SU-DHL-6 (cell line): ENCODE measurements at regions not wholly inside any gene's neighbourhood (a gene's known extent, or its start where the extent isn't known, plus 50 kb on each side); places are given as distances from the start of the nearest gene placed in this dataset.

Source experiments
- EZH2phosphoT487 ChIP-seq: fragments of 200-600 bp; sonication (generic), shearing (Covaris generic); conservative IDR thresholded peaks from 2 replicates; pipeline ENCODE4 v1.6.1; 2018; ENCODE audit warnings: mild to moderate bottlenecking, antibody characterized with exemption, low read length, moderate library complexity, mixed read lengths
- TF ChIP-seq, protein P1 (sequence below): fragments of 200-600 bp; sonication (generic); IDR thresholded peaks from one replicate; pipeline ENCODE4 v1.5.1; 2017; ENCODE audit warnings: antibody characterized with exemption, mild to moderate bottlenecking, low read length, moderate library complexity; ENCODE audit not compliant: insufficient read depth, poor library complexity, severe bottlenecking

DNA sequence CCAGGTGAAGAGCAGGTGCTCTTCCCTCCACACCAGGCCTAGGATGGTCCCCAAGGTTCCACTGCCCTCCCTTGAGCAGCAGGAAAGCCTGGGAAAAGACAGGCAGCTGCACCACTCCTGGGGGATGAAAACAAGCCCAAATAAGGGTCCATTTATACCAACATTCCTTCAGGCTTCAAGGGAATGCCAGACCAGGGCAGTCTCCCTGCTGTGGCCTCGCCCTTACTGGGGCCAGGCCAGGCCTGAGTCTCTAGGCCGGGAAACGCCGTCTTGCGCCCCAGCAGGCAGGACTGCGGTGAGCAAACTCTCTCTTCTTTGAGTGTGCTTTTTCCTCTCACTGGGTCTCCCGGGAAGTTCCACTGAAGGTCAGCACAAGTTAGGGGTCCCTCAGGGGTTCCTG is 443.5 kb downstream of the SOX6 start:
- TF ChIP-seq, protein P1, sequence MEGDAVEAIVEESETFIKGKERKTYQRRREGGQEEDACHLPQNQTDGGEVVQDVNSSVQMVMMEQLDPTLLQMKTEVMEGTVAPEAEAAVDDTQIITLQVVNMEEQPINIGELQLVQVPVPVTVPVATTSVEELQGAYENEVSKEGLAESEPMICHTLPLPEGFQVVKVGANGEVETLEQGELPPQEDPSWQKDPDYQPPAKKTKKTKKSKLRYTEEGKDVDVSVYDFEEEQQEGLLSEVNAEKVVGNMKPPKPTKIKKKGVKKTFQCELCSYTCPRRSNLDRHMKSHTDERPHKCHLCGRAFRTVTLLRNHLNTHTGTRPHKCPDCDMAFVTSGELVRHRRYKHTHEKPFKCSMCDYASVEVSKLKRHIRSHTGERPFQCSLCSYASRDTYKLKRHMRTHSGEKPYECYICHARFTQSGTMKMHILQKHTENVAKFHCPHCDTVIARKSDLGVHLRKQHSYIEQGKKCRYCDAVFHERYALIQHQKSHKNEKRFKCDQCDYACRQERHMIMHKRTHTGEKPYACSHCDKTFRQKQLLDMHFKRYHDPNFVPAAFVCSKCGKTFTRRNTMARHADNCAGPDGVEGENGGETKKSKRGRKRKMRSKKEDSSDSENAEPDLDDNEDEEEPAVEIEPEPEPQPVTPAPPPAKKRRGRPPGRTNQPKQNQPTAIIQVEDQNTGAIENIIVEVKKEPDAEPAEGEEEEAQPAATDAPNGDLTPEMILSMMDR = no peak
- TF ChIP-seq EZH2phosphoT487 = no peak
